ENCODE measurements at regions not wholly inside any gene's neighbourhood (a gene's known extent, or its start where the extent isn't known, plus 50 kb on each side); places are given as distances from the start of the nearest gene placed in this dataset.

- no peak overlapping the region for H3K27ac ChIP-seq (ENCODE audit: low read length)
- no peak for ATAC-seq (ENCODE audit: insufficient read depth, low read depth)
- no peaks in the 10 kb centered on the region for H4K20me1 ChIP-seq (ENCODE audit: insufficient read depth, low read length)
- H3K9ac ChIP-seq (ENCODE audit: low read depth, low read length), result no peak overlapping the region
- DNase-seq, result no peak
- H3K9me3 ChIP-seq (ENCODE audit: insufficient read depth, low read length, severe bottlenecking), result no peaks in the 10 kb centered on the region
- no peaks in the 10 kb centered on the region for H3K79me2 ChIP-seq (ENCODE audit: insufficient read depth, low read length)
- no peak overlapping the region for H3K4me3 ChIP-seq (ENCODE audit: low read depth in 1 of 2, low read length in 2 of 2)
- TF ChIP-seq EZH2 (IDR thresholded peaks at IDR 0.05; ENCODE audit: borderline replicate concordance, low read depth, low read length, severe bottlenecking) (no peak), CTCF (IDR thresholded peaks at IDR 0.05; ENCODE audit: borderline replicate concordance, extremely low read depth, low read length, poor library complexity, severe bottlenecking) (no peak)
- no peaks in the 10 kb centered on the region for H3K36me3 ChIP-seq (ENCODE audit: insufficient read depth, low read length)
- no peaks in the 10 kb centered on the region for H3K27me3 ChIP-seq (ENCODE audit: insufficient read depth, low read length, poor library complexity)
- no peak overlapping the region for H3K4me2 ChIP-seq (ENCODE audit: insufficient read depth, low read length)
- H3K4me1 ChIP-seq (ENCODE audit: insufficient read depth, low read length), result peaks cover 3% of the 10 kb centered on the region; the same call in 1 of the 2 replicates
- H2AFZ ChIP-seq (ENCODE audit: low read depth, low read length), result no peak overlapping the region
These were observed 306.0 kb downstream of the MAF start for GRCh38 chr16:79294568-79294967.

- no peak for TF ChIP-seq EZH2 (IDR thresholded peaks at IDR 0.05; ENCODE audit: borderline replicate concordance, low read depth, low read length, severe bottlenecking)
- no peak for TF ChIP-seq CTCF (IDR thresholded peaks at IDR 0.05; ENCODE audit: borderline replicate concordance, extremely low read depth, low read length, poor library complexity, severe bottlenecking)
- Histone ChIP-seq H3K4me1 (ENCODE audit: insufficient read depth, low read length) (peaks cover 6% of the 10 kb centered on the region; the same call in 1 of the 2 replicates), H3K27me3 (ENCODE audit: insufficient read depth, low read length, poor library complexity) (no peaks in the 10 kb centered on the region), H4K20me1 (ENCODE audit: insufficient read depth, low read length) (no peaks in the 10 kb centered on the region), H3K9me3 (ENCODE audit: insufficient read depth, low read length, severe bottlenecking) (no peaks in the 10 kb centered on the region), H2AFZ (ENCODE audit: low read depth, low read length) (no peak overlapping the region), H3K27ac (ENCODE audit: low read length) (no peak overlapping the region), H3K79me2 (ENCODE audit: insufficient read depth, low read length) (no peaks in the 10 kb centered on the region), H3K9ac (ENCODE audit: low read depth, low read length) (no peak overlapping the region), H3K4me3 (ENCODE audit: low read depth in 1 of 2, low read length in 2 of 2) (no peak overlapping the region), H3K4me2 (ENCODE audit: insufficient read depth, low read length) (no peak overlapping the region), H3K36me3 (ENCODE audit: insufficient read depth, low read length) (no peaks in the 10 kb centered on the region)
- ATAC-seq (ENCODE audit: insufficient read depth, low read depth) (no peak), DNase-seq (no peak)
These were observed 306.6 kb downstream of the MAF start for GRCh38 chr16:79293836-79294460.

GRCh38 chr16:79288066-79288465 is 312.5 kb downstream of the MAF start:
- no peaks in the 10 kb centered on the region for H3K27me3 ChIP-seq (ENCODE audit: insufficient read depth, low read length, poor library complexity)
- TF ChIP-seq CTCF (IDR thresholded peaks at IDR 0.05; ENCODE audit: borderline replicate concordance, extremely low read depth, low read length, poor library complexity, severe bottlenecking) (no peak), EZH2 (IDR thresholded peaks at IDR 0.05; ENCODE audit: borderline replicate concordance, low read depth, low read length, severe bottlenecking) (no peak)
- ATAC-seq (ENCODE audit: insufficient read depth, low read depth) (no peak), DNase-seq (no peak)
- H3K79me2 ChIP-seq (ENCODE audit: insufficient read depth, low read length), result no peaks in the 10 kb centered on the region
- H3K27ac ChIP-seq (ENCODE audit: low read length), result peak overlapping the region; percentile 97
- H2AFZ ChIP-seq (ENCODE audit: low read depth, low read length), result no peak overlapping the region
- no peaks in the 10 kb centered on the region for H3K9me3 ChIP-seq (ENCODE audit: insufficient read depth, low read length, severe bottlenecking)
- no peak overlapping the region for H3K4me3 ChIP-seq (ENCODE audit: low read depth in 1 of 2, low read length in 2 of 2)
- H3K9ac ChIP-seq (ENCODE audit: low read depth, low read length), result peak overlapping the region; percentile 51; the same call in 1 of the 2 replicates
- H3K4me2 ChIP-seq (ENCODE audit: insufficient read depth, low read length), result no peak overlapping the region; the same call in 1 of the 2 replicates
- no peaks in the 10 kb centered on the region for H3K36me3 ChIP-seq (ENCODE audit: insufficient read depth, low read length)
- H4K20me1 ChIP-seq (ENCODE audit: insufficient read depth, low read length), result no peaks in the 10 kb centered on the region
- H3K4me1 ChIP-seq (ENCODE audit: insufficient read depth, low read length), result peaks cover 56% of the 10 kb centered on the region

Measured in DND-41 (cell line).